ENCODE measurements at regions not wholly inside any gene's neighbourhood (a gene's known extent, or its start where the extent isn't known, plus 50 kb on each side); places are given as distances from the start of the nearest gene placed in this dataset.

DNA sequence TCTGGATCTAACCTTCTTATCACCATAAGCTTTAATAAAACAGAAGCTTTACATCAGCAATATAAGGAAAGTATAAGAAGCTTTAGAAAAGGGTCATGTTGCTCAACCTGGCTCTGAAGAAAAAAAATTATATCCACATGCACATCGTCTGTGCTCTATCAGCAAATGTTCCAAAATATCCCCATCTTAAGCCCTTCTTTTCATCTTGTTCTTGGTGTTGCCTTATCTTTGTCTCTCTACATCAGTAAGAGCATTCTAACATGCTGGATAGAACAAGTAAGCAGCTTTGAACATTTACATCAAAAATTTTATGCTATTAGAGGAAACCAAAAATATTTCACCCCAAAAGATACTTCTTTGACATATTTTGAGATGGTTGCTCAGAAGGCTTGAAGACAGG lies 157.8 kb upstream of the SNX7 start:
- H3K4me3 ChIP-seq (ENCODE audit: low read length), result no peak overlapping the region

DNA sequence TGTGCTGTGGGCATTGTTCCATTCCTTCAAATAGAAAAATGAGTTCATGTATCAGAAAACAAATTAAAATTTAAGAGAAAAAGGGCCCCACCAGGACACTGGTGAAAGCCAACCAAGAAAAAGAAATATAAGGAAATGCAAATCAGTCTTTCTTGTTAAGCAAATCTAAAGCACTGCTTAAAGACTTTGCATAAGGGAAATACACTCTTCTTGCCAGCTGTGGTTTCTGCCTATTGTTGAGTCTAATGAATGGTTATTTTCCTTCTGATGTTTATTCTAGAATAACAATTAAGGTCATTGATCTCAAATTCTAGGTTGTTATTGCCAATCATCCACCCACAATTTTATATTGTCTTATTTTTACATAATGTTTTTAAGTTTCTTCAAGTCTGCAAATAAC lies 158.6 kb upstream of the SNX7 start:
- TF ChIP-seq, protein P1, sequence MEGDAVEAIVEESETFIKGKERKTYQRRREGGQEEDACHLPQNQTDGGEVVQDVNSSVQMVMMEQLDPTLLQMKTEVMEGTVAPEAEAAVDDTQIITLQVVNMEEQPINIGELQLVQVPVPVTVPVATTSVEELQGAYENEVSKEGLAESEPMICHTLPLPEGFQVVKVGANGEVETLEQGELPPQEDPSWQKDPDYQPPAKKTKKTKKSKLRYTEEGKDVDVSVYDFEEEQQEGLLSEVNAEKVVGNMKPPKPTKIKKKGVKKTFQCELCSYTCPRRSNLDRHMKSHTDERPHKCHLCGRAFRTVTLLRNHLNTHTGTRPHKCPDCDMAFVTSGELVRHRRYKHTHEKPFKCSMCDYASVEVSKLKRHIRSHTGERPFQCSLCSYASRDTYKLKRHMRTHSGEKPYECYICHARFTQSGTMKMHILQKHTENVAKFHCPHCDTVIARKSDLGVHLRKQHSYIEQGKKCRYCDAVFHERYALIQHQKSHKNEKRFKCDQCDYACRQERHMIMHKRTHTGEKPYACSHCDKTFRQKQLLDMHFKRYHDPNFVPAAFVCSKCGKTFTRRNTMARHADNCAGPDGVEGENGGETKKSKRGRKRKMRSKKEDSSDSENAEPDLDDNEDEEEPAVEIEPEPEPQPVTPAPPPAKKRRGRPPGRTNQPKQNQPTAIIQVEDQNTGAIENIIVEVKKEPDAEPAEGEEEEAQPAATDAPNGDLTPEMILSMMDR (IDR thresholded peaks at IDR 0.05), result no peak
- Histone ChIP-seq H3K27ac (ENCODE audit: low read depth in 1 of 2, low read length in 2 of 2) (no peak overlapping the region), H3K27me3 (ENCODE audit: control insufficient read depth in 1 of 2, insufficient read depth in 2 of 2, low read length in 2 of 2) (no peaks in the 10 kb centered on the region), H3K36me3 (ENCODE audit: insufficient read depth, low read length) (no peaks in the 10 kb centered on the region), H3K9me3 (ENCODE audit: control insufficient read depth in 1 of 2, insufficient read depth in 1 of 2, low read length in 2 of 2) (no peaks in the 10 kb centered on the region), H3K4me3 (ENCODE audit: low read length) (no peak overlapping the region), H3K4me1 (ENCODE audit: insufficient read depth, low read length) (no peaks in the 10 kb centered on the region)
- ChIA-PET POLR2A (no interaction called here), CTCF (no interaction called here)
- H3K9me3 Mint-ChIP-seq, result peaks cover 6% of the 10 kb centered on the region
- intact Hi-C loops (cut with DNase I, micrococcal nuclease), result no loop called here
- no peak overlapping the region for H3K27ac Mint-ChIP-seq
- no peaks in the 10 kb centered on the region for H3K4me1 Mint-ChIP-seq (ENCODE audit: low read depth)
- no peaks in the 10 kb centered on the region for H3K27me3 Mint-ChIP-seq
- ATAC-seq (ENCODE audit: poor library complexity) (no peak), DNase-seq (no peak)
- H3K4me3 Mint-ChIP-seq, result no peak overlapping the region
- H3K36me3 Mint-ChIP-seq (ENCODE audit: low read depth), result no peaks in the 10 kb centered on the region

More for the DNA sequence above, 157.8 kb upstream of the SNX7 start:
- Histone ChIP-seq H3K4me1 (ENCODE audit: insufficient read depth, low read length) (no peaks in the 10 kb centered on the region), H3K36me3 (ENCODE audit: insufficient read depth, low read length) (no peaks in the 10 kb centered on the region), H3K27me3 (ENCODE audit: control insufficient read depth in 1 of 2, insufficient read depth in 2 of 2, low read length in 2 of 2) (no peaks in the 10 kb centered on the region), H3K27ac (ENCODE audit: low read depth in 1 of 2, low read length in 2 of 2) (no peak overlapping the region), H3K9me3 (ENCODE audit: control insufficient read depth in 1 of 2, insufficient read depth in 1 of 2, low read length in 2 of 2) (no peaks in the 10 kb centered on the region)
- H3K9me3 Mint-ChIP-seq, result peaks cover 6% of the 10 kb centered on the region
- ChIA-PET CTCF (no interaction called here), POLR2A (no interaction called here)
- no peaks in the 10 kb centered on the region for H3K27me3 Mint-ChIP-seq
- H3K4me1 Mint-ChIP-seq (ENCODE audit: low read depth), result no peaks in the 10 kb centered on the region
- TF ChIP-seq, protein P1 (IDR thresholded peaks at IDR 0.05), result no peak
- H3K27ac Mint-ChIP-seq, result no peak overlapping the region
- no peak overlapping the region for H3K4me3 Mint-ChIP-seq
- no peaks in the 10 kb centered on the region for H3K36me3 Mint-ChIP-seq (ENCODE audit: low read depth)
- no peak for ATAC-seq (ENCODE audit: poor library complexity)
- intact Hi-C loops (cut with DNase I, micrococcal nuclease), result no loop called here
- DNase-seq, result no peak

- Mint-ChIP-seq H3K9me3 (peaks cover 2% of the 10 kb centered on the region), H3K36me3 (ENCODE audit: low read depth) (no peaks in the 10 kb centered on the region), H3K27ac (no peak overlapping the region), H3K4me3 (no peak overlapping the region), H3K27me3 (no peaks in the 10 kb centered on the region), H3K4me1 (ENCODE audit: low read depth) (no peaks in the 10 kb centered on the region)
- no peaks in the 10 kb centered on the region for H3K36me3 ChIP-seq (ENCODE audit: insufficient read depth, low read length)
- ATAC-seq (ENCODE audit: poor library complexity) (no peak), DNase-seq (no peak)
- no peak overlapping the region for H3K27ac ChIP-seq (ENCODE audit: low read depth in 1 of 2, low read length in 2 of 2)
- H3K27me3 ChIP-seq (ENCODE audit: control insufficient read depth in 1 of 2, insufficient read depth in 2 of 2, low read length in 2 of 2), result no peaks in the 10 kb centered on the region
- no peak overlapping the region for H3K4me3 ChIP-seq (ENCODE audit: low read length)
- no peaks in the 10 kb centered on the region for H3K9me3 ChIP-seq (ENCODE audit: control insufficient read depth in 1 of 2, insufficient read depth in 1 of 2, low read length in 2 of 2)
- TF ChIP-seq, protein P1 (IDR thresholded peaks at IDR 0.05), result no peak
- intact Hi-C loops (cut with DNase I, micrococcal nuclease), result no loop called here
- H3K4me1 ChIP-seq (ENCODE audit: insufficient read depth, low read length), result no peaks in the 10 kb centered on the region
- POLR2A ChIA-PET, result no interaction called here
- CTCF ChIA-PET, result no interaction called here
Observed at GRCh38 chr1:98500324-98500723, 161.2 kb upstream of the SNX7 start.

All from CD4-positive, alpha-beta T cell (primary cell).